HEK293 (cell line): ENCODE measurements at regions not wholly inside any gene's neighbourhood (a gene's known extent, or its start where the extent isn't known, plus 50 kb on each side); places are given as distances from the start of the nearest gene placed in this dataset.

Experiments
- CTCF ChIA-PET: fragments of 350-600 bp; formaldehyde crosslinking; extraction: SDS; loops from one replicate; lab custom pipeline; 2021; ENCODE audit warnings: antibody characterized with exemption; lab: Yijun Ruan, JAX
- POLR2A ChIA-PET: fragments of 300-600 bp; formaldehyde crosslinking; extraction: SDS; loops from one replicate; lab custom pipeline; 2020; ENCODE audit warnings: antibody characterized with exemption, inconsistent platforms; lab: Yijun Ruan, JAX
- H3K27ac ChIP-seq: fragments of 200-500 bp; sonication (Bioruptor generic); 2 replicates; pipeline ENCODE4 v1.5.1; 2014; ENCODE audit warnings: low read depth, low read length, control low read depth, inconsistent platforms; ENCODE audit errors: extremely low read depth
- H3K36me3 ChIP-seq, 2 experiments: fragments of 200-500 bp in 1 of 2; sonication (Bioruptor generic) in 1 of 2; 1 replicate in 1 of 2; 2 replicates in 1 of 2; pipeline ENCODE4 v1.5.1; 2014 to 2017; ENCODE audit warnings: inconsistent platforms in 2 of 2, low read length in 2 of 2; ENCODE audit not compliant: control insufficient read depth in 2 of 2, insufficient read depth in 1 of 2
- H3K4me1 ChIP-seq: fragments of 200-500 bp; sonication (Bioruptor generic); 2 replicates; pipeline ENCODE4 v1.5.1; 2014; ENCODE audit warnings: mild to moderate bottlenecking, low read length, inconsistent platforms; ENCODE audit not compliant: control insufficient read depth, insufficient read depth
- H3K4me3 ChIP-seq: 2 replicates; pipeline ENCODE4 v1.5.1; 2011; ENCODE audit warnings: low read depth, mild to moderate bottlenecking, control low read depth, low read length, moderate library complexity
- H3K9me3 ChIP-seq: fragments of 200-500 bp; sonication (Bioruptor generic); 2 replicates; pipeline ENCODE4 v1.5.1; 2014; ENCODE audit warnings: low read depth, low read length, inconsistent platforms; ENCODE audit not compliant: control insufficient read depth, insufficient read depth
- HIC1 ChIP-seq: fragments of 450-650 bp; formaldehyde crosslinking; IDR thresholded peaks from 2 replicates; pipeline ENCODE4 v1.5.1; 2016; ENCODE audit warnings: missing biosample characterization, missing genetic modification characterization
- PRDM2 ChIP-seq: fragments of 450-650 bp; formaldehyde crosslinking; IDR thresholded peaks from 2 replicates; pipeline ENCODE4 v1.5.1; 2016; ENCODE audit warnings: missing biosample characterization, missing genetic modification characterization, borderline replicate concordance
- RBAK ChIP-seq: fragments of 450-650 bp; formaldehyde crosslinking; IDR thresholded peaks from 2 replicates; pipeline ENCODE4 v1.5.1; 2016; ENCODE audit warnings: missing biosample characterization, missing genetic modification characterization
- SALL2 ChIP-seq: fragments of 450-650 bp; formaldehyde crosslinking; IDR thresholded peaks from 2 replicates; pipeline ENCODE4 v1.5.0; 2017; ENCODE audit warnings: missing biosample characterization, mild to moderate bottlenecking, missing genetic modification characterization, borderline replicate concordance
- ZBTB7A ChIP-seq: fragments of 450-650 bp; formaldehyde crosslinking; IDR thresholded peaks from 2 replicates; pipeline ENCODE4 v1.5.1; 2016; ENCODE audit warnings: low read depth, missing biosample characterization, missing genetic modification characterization
- ZNF132 ChIP-seq: fragments of 450-650 bp; formaldehyde crosslinking; IDR thresholded peaks from 2 replicates; pipeline ENCODE4 v1.5.1; 2017; ENCODE audit warnings: missing biosample characterization, missing genetic modification characterization, borderline replicate concordance
- ZNF19 ChIP-seq: fragments of 450-650 bp; formaldehyde crosslinking; IDR thresholded peaks from 2 replicates; pipeline ENCODE4; 2016; ENCODE audit warnings: missing biosample characterization, missing genetic modification characterization, low read depth
- ZNF202 ChIP-seq: fragments of 450-650 bp; formaldehyde crosslinking; IDR thresholded peaks from 2 replicates; pipeline ENCODE4 v1.5.1; 2016; ENCODE audit warnings: missing biosample characterization, missing genetic modification characterization, borderline replicate concordance
- ZNF211 ChIP-seq: fragments of 450-650 bp; formaldehyde crosslinking; IDR thresholded peaks from 2 replicates; pipeline ENCODE4 v1.5.1; 2016; ENCODE audit warnings: low read depth, missing biosample characterization, missing genetic modification characterization
- ZNF324 ChIP-seq: fragments of 450-650 bp; formaldehyde crosslinking; IDR thresholded peaks from 2 replicates; pipeline ENCODE4 v1.5.1; 2016; ENCODE audit warnings: missing biosample characterization, missing genetic modification characterization
- ZNF449 ChIP-seq: fragments of 450-650 bp; formaldehyde crosslinking; IDR thresholded peaks from 2 replicates; pipeline ENCODE4 v1.5.1; 2017; ENCODE audit warnings: missing biosample characterization, mild to moderate bottlenecking, missing genetic modification characterization, moderate library complexity
- ZNF548 ChIP-seq: fragments of 450-650 bp; formaldehyde crosslinking; IDR thresholded peaks from 2 replicates; pipeline ENCODE4 v1.5.1; 2016; ENCODE audit warnings: missing biosample characterization, missing genetic modification characterization
- ZNF610 ChIP-seq: fragments of 450-650 bp; formaldehyde crosslinking; IDR thresholded peaks from 2 replicates; pipeline ENCODE4 v1.5.1; 2016; ENCODE audit warnings: missing biosample characterization, missing genetic modification characterization, borderline replicate concordance

- H3K36me3 ChIP-seq = no peaks in the 10 kb centered on the region
- TF ChIP-seq RBAK (tag by site-specific recombination) = no peak
- TF ChIP-seq ZNF548 (tag by site-specific recombination) = no peak
- no peak for TF ChIP-seq ZBTB7A (tag by site-specific recombination)
- no peak for TF ChIP-seq HIC1 (tag by site-specific recombination)
- no peak for TF ChIP-seq ZNF211 (tag by site-specific recombination)
- no peak for TF ChIP-seq PRDM2 (tag by site-specific recombination)
- H3K4me3 ChIP-seq = no peak overlapping the region
- no peak overlapping the region for H3K27ac ChIP-seq
- ChIA-PET CTCF (interaction anchor here (0.7 kb wide), 1 partner anchor 682 kb away, joined by 3 read pairs; no protein-coding TSS in a partner anchor), POLR2A (no interaction called here)
- H3K9me3 ChIP-seq = no peaks in the 10 kb centered on the region
- H3K4me1 ChIP-seq = no peaks in the 10 kb centered on the region
These were observed 54.7 kb upstream of the CMC1 start for GRCh38 chr3:28186748-28187147.

GRCh38 chr3:28188686-28189085 lies 52.7 kb upstream of the CMC1 start:
- no peaks in the 10 kb centered on the region for H3K4me1 ChIP-seq
- ChIA-PET POLR2A (no interaction called here), CTCF (no interaction called here)
- no peaks in the 10 kb centered on the region for H3K9me3 ChIP-seq
- H3K36me3 ChIP-seq = no peaks in the 10 kb centered on the region
- H3K27ac ChIP-seq = no peak overlapping the region
- no peak overlapping the region for H3K4me3 ChIP-seq
- TF ChIP-seq ZNF19 (no peak), ZNF449 (tag by site-specific recombination) (no peak), SALL2 (tag by site-specific recombination) (no peak), ZNF610 (tag by site-specific recombination) (no peak), ZNF132 (tag by site-specific recombination) (no peak), ZNF202 (tag by site-specific recombination) (no peak), ZNF324 (tag by site-specific recombination) (no peak)
